OCI-LY1 (cell line): ENCODE measurements at regions not wholly inside any gene's neighbourhood (a gene's known extent, or its start where the extent isn't known, plus 50 kb on each side); places are given as distances from the start of the nearest gene placed in this dataset.

Experiments used
- CTCF ChIP-seq: fragments of 200-600 bp; sonication (generic), shearing (Covaris generic); IDR thresholded peaks from 2 replicates; pipeline ENCODE4 v1.5.1; 2017; ENCODE audit warnings: mild to moderate bottlenecking, antibody characterized with exemption, low read length, moderate library complexity, mixed read lengths
- EZH2 ChIP-seq: fragments of 200-600 bp; sonication (generic), shearing (Covaris generic); IDR thresholded peaks from 2 replicates; pipeline ENCODE4 v1.8.0; 2017; ENCODE audit warnings: borderline replicate concordance, mixed run types, mild to moderate bottlenecking, antibody characterized with exemption, low read length, moderate library complexity, mixed read lengths

- TF ChIP-seq CTCF: no peak
- no peak for TF ChIP-seq EZH2
Measured at GRCh38 chr2:147273106-147273505, 571.7 kb upstream of the ACVR2A start.
